ENCODE measurements at regions not wholly inside any gene's neighbourhood (a gene's known extent, or its start where the extent isn't known, plus 50 kb on each side); places are given as distances from the start of the nearest gene placed in this dataset.
A peak's percentile ranks its signal among the peaks of the same experiment; 100 is the strongest.
"Not testable (repeated sequence)": the region's sequence is repeated elsewhere in the genome, so short reads cannot be mapped to it uniquely, and the experiment has no call there.

DNA sequence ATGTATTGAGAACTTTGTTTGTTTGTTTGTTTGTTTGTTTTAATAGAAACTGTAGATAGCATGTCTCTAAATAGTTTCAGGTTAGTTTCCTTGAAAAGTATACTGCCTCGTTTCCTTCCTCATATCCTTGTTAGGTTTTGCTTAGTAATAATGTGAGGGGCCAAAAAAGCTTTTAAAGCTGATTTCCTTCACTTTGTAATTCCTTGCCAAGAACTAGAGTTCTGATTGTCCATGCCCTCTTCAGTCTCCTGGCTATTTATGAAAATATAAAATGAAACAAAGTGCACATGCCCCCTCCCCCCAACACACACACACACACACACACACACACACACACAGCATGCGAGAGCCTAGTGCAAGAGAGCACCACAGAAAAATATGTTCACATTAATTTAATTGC is 115.8 kb downstream of the FZD1 start:
- DNase-seq (ENCODE audit: low read depth, low spot score): no peak
- Histone ChIP-seq H3K9me3 (ENCODE audit: control insufficient read depth, insufficient read depth, low read length) (no peaks in the 10 kb centered on the region), H3K4me3 (ENCODE audit: low read depth, low read length) (no peak overlapping the region), H3K27me3 (ENCODE audit: control insufficient read depth, insufficient read depth, low read length) (peaks cover 4% of the 10 kb centered on the region), H3K27ac (ENCODE audit: low read depth, low read length) (no peak overlapping the region)
- POLR2A ChIA-PET: interaction anchor here (0.6 kb wide), 1 partner anchor 40 kb away, joined by 4 read pairs; no protein-coding TSS in a partner anchor
- CTCF ChIA-PET: no interaction called here
- TF ChIP-seq, protein P1, sequence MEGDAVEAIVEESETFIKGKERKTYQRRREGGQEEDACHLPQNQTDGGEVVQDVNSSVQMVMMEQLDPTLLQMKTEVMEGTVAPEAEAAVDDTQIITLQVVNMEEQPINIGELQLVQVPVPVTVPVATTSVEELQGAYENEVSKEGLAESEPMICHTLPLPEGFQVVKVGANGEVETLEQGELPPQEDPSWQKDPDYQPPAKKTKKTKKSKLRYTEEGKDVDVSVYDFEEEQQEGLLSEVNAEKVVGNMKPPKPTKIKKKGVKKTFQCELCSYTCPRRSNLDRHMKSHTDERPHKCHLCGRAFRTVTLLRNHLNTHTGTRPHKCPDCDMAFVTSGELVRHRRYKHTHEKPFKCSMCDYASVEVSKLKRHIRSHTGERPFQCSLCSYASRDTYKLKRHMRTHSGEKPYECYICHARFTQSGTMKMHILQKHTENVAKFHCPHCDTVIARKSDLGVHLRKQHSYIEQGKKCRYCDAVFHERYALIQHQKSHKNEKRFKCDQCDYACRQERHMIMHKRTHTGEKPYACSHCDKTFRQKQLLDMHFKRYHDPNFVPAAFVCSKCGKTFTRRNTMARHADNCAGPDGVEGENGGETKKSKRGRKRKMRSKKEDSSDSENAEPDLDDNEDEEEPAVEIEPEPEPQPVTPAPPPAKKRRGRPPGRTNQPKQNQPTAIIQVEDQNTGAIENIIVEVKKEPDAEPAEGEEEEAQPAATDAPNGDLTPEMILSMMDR (IDR thresholded peaks at IDR 0.05; ENCODE audit: low read depth, low read length): no peak

DNA sequence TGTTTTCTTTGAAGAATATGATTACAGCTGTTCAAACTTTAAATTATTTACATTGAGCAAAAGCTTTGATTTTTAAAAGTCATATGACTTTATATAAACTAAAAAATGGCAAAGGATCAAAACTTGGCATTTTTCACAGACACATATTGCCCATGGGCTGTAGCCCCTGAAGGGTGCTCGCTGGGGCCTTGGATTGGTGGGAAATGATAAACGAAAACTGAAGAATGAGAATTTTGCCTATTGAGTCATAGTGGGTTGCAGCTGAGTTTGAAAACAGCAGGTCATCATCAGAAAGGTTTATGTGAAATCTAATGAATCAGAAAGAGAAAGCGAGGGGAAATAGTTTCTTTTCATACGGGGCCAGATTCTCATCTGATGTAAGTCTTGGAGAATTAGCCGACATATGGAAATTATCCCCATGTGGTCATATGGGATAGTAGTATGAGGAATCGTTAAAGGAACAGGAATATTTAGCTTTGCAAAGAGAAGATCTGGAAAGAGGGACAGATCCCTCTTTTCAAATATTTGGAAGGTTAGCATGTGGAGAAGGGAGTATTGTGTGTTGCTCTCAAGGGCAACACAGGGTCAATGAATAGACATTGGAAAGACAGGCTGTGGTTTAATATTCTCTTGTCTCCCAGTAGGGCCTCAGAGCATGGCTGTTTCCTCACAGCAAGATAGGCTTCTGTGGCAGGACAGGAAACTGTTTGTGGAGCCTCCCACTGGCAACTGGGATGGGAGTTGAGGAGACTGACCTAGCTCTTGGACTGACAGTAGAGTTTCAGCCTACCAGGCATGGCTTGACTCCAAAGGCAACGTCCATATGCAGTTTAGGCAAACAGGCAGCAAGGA is 119.0 kb downstream of the FZD1 start:
- ChIA-PET POLR2A (interaction anchor here (1.0 kb wide), 1 partner anchor 255 kb away, joined by 3 read pairs; no protein-coding TSS in a partner anchor), CTCF (interaction anchor here (1.0 kb wide), 1 partner anchor 349 kb away, joined by 3 read pairs; no protein-coding TSS in a partner anchor)
- DNase-seq (ENCODE audit: low read depth, low spot score): peak; percentile 63
- Histone ChIP-seq H3K9me3 (ENCODE audit: control insufficient read depth, insufficient read depth, low read length) (no peaks in the 10 kb centered on the region), H3K4me3 (ENCODE audit: low read depth, low read length) (no peak overlapping the region), H3K27ac (ENCODE audit: low read depth, low read length) (peak overlapping the region; percentile 85), H3K27me3 (ENCODE audit: control insufficient read depth, insufficient read depth, low read length) (no peaks in the 10 kb centered on the region)
- TF ChIP-seq, protein P1 (IDR thresholded peaks at IDR 0.05; ENCODE audit: low read depth, low read length): no peak

DNA sequence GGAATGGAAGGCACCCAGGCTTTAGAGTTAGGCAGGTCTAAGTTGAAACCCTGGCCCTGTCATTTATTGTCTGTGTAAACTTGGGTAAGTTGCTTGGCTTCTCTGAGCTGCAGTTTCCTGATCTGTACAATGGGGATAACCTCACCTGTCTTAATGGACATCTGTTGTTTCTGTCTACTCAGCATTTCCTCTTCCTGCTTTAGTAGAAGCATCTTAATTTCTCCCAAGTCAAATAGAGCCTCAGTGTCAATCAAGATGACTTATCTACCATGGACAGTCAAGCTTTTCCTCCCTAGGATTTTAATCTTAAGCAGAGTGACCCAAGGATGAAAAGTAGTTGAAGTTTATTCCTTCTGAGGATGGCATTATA is 119.7 kb downstream of the FZD1 start:
- Histone ChIP-seq H3K9me3 (ENCODE audit: control insufficient read depth, insufficient read depth, low read length) (no peaks in the 10 kb centered on the region), H3K27ac (ENCODE audit: low read depth, low read length) (peak overlapping the region; percentile 85), H3K4me3 (ENCODE audit: low read depth, low read length) (no peak overlapping the region), H3K27me3 (ENCODE audit: control insufficient read depth, insufficient read depth, low read length) (no peaks in the 10 kb centered on the region)
- CTCF ChIA-PET: no interaction called here
- no peak for DNase-seq (ENCODE audit: low read depth, low spot score)
- TF ChIP-seq, protein P1 (IDR thresholded peaks at IDR 0.05; ENCODE audit: low read depth, low read length): no peak
- POLR2A ChIA-PET: no interaction called here

DNA sequence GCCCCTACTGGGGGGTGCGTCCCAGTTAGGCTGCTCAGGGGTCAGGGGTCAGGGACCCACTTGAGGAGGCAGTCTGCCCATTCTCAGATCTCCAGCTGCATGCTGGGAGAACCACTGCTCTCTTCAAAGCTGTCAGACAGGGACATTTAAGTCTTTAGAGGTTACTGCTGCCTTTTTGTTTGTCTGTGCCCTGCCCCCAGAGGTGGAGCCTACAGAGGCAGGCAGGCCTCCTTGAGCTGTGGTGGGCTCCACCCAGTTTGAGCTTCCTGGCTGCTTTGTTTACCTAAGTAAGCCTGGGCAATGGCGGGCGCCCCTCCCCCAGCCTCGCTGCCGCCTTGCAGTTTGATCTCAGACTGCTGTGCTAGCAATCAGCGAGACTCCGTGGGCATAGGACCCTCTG is 130.5 kb downstream of the FZD1 start:
- H3K27ac ChIP-seq (ENCODE audit: low read depth, low read length); CTCF ChIA-PET; H3K9me3 ChIP-seq (ENCODE audit: control insufficient read depth, insufficient read depth, low read length); H3K27me3 ChIP-seq (ENCODE audit: control insufficient read depth, insufficient read depth, low read length); POLR2A ChIA-PET; DNase-seq (ENCODE audit: low read depth, low spot score); H3K4me3 ChIP-seq (ENCODE audit: low read depth, low read length): not testable (repeated sequence)

DNA sequence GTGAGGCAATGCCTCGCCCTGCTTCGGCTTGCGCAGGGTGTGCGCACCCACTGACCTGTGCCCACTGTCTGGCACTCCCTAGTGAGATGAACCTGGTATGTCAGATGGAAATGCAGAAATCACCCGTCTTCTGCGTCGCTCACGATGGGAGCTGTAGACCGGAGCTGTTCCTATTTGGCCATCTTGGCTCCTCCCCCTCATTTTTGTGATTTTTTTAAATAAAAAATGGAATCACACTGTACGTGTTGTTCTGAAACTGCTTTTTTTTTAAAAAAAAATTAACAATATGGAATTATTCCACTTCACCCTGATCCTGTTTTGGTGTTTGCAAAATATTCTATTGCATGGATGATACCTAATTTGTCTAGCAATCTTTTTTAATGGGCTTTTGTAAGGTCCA is 131.1 kb downstream of the FZD1 start:
- H3K4me3 ChIP-seq (ENCODE audit: low read depth, low read length); H3K27ac ChIP-seq (ENCODE audit: low read depth, low read length); H3K9me3 ChIP-seq (ENCODE audit: control insufficient read depth, insufficient read depth, low read length); H3K27me3 ChIP-seq (ENCODE audit: control insufficient read depth, insufficient read depth, low read length); DNase-seq (ENCODE audit: low read depth, low spot score); CTCF ChIA-PET; POLR2A ChIA-PET: not testable (repeated sequence)

DNA sequence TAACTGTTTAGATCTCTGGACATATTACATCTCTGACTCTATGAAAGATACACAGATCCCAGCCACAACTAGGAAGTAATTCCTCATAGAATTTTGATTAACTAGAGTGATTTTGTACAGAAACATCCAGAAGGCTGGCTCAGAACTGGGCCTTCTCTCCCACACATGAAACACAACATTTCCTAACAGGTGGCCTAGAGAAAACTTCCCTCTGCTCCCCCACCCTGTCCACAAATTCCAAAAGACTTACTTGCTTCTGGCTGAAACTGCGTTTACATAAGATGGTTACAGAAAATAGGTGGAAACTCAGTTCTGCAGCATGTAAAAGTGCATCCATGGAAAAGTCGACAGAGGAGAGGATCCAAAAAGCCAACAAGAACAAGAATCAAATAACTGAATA is 132.9 kb downstream of the FZD1 start:
- no peak for DNase-seq (ENCODE audit: low read depth, low spot score)
- Histone ChIP-seq H3K4me3 (ENCODE audit: low read depth, low read length) (no peak overlapping the region), H3K9me3 (ENCODE audit: control insufficient read depth, insufficient read depth, low read length) (no peaks in the 10 kb centered on the region), H3K27ac (ENCODE audit: low read depth, low read length) (no peak overlapping the region), H3K27me3 (ENCODE audit: control insufficient read depth, insufficient read depth, low read length) (no peaks in the 10 kb centered on the region)
- TF ChIP-seq, protein P1 (IDR thresholded peaks at IDR 0.05; ENCODE audit: low read depth, low read length): no peak
- POLR2A ChIA-PET: no interaction called here
- CTCF ChIA-PET: no interaction called here

Data from AG04450 (cell line).